Hepatocyte (in vitro differentiated cells): ENCODE measurements at regions not wholly inside any gene's neighbourhood (a gene's known extent, or its start where the extent isn't known, plus 50 kb on each side); places are given as distances from the start of the nearest gene placed in this dataset.

Source experiments
- EZH2 ChIP-seq: fragments of 200-600 bp; sonication (generic); IDR thresholded peaks from 2 replicates; pipeline ENCODE4 v1.6.1; 2016; ENCODE audit warnings: antibody characterized with exemption, mild to moderate bottlenecking, borderline replicate concordance
- EZH2phosphoT487 ChIP-seq: fragments of 200-600 bp; sonication (generic); IDR thresholded peaks from one replicate; pipeline ENCODE4 v1.6.1; 2018; ENCODE audit warnings: antibody characterized with exemption, mild to moderate bottlenecking, low read depth, moderate library complexity; ENCODE audit not compliant: unreplicated experiment, severe bottlenecking
- TF ChIP-seq, protein P1 (sequence below): fragments of 200-600 bp; sonication (generic); IDR thresholded peaks from 2 replicates; pipeline ENCODE4 v1.5.1; 2016; ENCODE audit warnings: antibody characterized with exemption, mild to moderate bottlenecking; ENCODE audit not compliant: poor library complexity

DNA sequence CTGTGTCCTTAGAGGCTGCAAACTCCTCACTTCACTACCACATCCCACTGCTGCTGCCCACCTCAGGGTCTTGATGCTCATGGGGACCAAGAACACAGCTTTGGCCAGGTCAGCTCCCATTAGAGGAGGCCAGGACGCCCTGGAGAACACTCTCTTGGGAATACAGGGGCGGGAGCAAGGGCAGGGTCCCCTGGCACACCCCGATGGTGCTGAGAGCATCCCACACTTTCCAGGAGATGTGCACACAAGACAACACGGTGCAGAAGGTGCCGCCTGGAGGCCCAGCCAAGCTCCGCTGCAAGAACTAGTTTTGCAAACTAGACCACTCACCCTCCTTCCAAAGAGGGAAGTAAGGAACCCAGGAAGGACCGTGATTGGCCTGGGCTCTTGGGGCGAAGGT is 304.4 kb upstream of the SALL3 start:
- TF ChIP-seq EZH2 (no peak), EZH2phosphoT487 (no peak)
- TF ChIP-seq, protein P1, sequence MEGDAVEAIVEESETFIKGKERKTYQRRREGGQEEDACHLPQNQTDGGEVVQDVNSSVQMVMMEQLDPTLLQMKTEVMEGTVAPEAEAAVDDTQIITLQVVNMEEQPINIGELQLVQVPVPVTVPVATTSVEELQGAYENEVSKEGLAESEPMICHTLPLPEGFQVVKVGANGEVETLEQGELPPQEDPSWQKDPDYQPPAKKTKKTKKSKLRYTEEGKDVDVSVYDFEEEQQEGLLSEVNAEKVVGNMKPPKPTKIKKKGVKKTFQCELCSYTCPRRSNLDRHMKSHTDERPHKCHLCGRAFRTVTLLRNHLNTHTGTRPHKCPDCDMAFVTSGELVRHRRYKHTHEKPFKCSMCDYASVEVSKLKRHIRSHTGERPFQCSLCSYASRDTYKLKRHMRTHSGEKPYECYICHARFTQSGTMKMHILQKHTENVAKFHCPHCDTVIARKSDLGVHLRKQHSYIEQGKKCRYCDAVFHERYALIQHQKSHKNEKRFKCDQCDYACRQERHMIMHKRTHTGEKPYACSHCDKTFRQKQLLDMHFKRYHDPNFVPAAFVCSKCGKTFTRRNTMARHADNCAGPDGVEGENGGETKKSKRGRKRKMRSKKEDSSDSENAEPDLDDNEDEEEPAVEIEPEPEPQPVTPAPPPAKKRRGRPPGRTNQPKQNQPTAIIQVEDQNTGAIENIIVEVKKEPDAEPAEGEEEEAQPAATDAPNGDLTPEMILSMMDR, result no peak
